ENCODE measurements at regions not wholly inside any gene's neighbourhood (a gene's known extent, or its start where the extent isn't known, plus 50 kb on each side); places are given as distances from the start of the nearest gene placed in this dataset.

GRCh38 chr15:35834216-35834830 lies 288.4 kb upstream of the DPH6 start:
- H4K8ac ChIP-seq (replicated peaks; ENCODE audit: insufficient read length, low read depth, low read length), result no peak overlapping the region
- Mint-ChIP-seq H3K27me3 (ENCODE audit: low read depth) (peaks cover 2% of the 10 kb centered on the region; the same call in 1 of the 2 replicates), H3K4me3 (no peak overlapping the region), H3K4me1 (peaks cover 8 to 11% of the 10 kb centered on the region in 2 experiments), H3K36me3 (ENCODE audit: insufficient read depth in 1 of 3, low read depth in 3 of 3) (peaks cover 0 to 2% (median 0%) of the 10 kb centered on the region in 3 experiments; a peak in 2 of 7 replicates), H3K27ac (no peak overlapping the region; a peak in 1 of 7 replicates), H3K9me3 (no peaks in the 10 kb centered on the region)
- no peak overlapping the region for H4K91ac ChIP-seq (ENCODE audit: insufficient read length, low read depth, low read length)
- H3K18ac ChIP-seq (ENCODE audit: insufficient read length, low read depth, low read length), result no peak overlapping the region
- H2AK5ac ChIP-seq (ENCODE audit: insufficient read length, low read length), result no peak overlapping the region
- H2BK15ac ChIP-seq (ENCODE audit: low read depth, low read length), result no peak overlapping the region
- no peaks in the 10 kb centered on the region for H3K79me2 ChIP-seq (ENCODE audit: insufficient read depth, low read length)
- H3K9ac ChIP-seq (ENCODE audit: extremely low read depth, insufficient read length, low read length), result no peak overlapping the region
- H2BK120ac ChIP-seq (ENCODE audit: low read depth, low read length, poor library complexity, severe bottlenecking), result no peak overlapping the region
- H3K79me1 ChIP-seq (ENCODE audit: insufficient read depth, low read depth, low read length, poor library complexity, severe bottlenecking), result no peaks in the 10 kb centered on the region
- no peak for DNase-seq
- no peak overlapping the region for H3K14ac ChIP-seq (ENCODE audit: insufficient read depth, low read length)
- no peak overlapping the region for H4K5ac ChIP-seq (ENCODE audit: insufficient read length, low read depth, low read length)
- no peak overlapping the region for H3K56ac ChIP-seq (ENCODE audit: insufficient read length, low read depth, low read length)
- H2BK5ac ChIP-seq (ENCODE audit: insufficient read length, low read length), result no peak overlapping the region
- H2BK20ac ChIP-seq (ENCODE audit: low read depth, low read length, poor library complexity, severe bottlenecking), result no peak overlapping the region
- no peak for TF ChIP-seq CTCF (conservative IDR thresholded peaks at IDR 0.05)
- no peaks in the 10 kb centered on the region for H3K23me2 ChIP-seq (ENCODE audit: insufficient read length, low read depth, low read length, poor library complexity, severe bottlenecking)
- H3K23ac ChIP-seq (ENCODE audit: insufficient read length, low read depth, low read length), result no peak overlapping the region
- H3T11ph ChIP-seq (ENCODE audit: low read length), result no peak overlapping the region
- H3K4me2 ChIP-seq (ENCODE audit: insufficient read depth, insufficient read length, low read length), result no peak overlapping the region
- no peaks in the 10 kb centered on the region for H3K9me3 ChIP-seq (ENCODE audit: control insufficient read depth, low read depth, low read length)
- H3K27ac ChIP-seq (ENCODE audit: insufficient read length, low read depth, low read length), result no peak overlapping the region
- no peaks in the 10 kb centered on the region for H4K20me1 ChIP-seq (ENCODE audit: control insufficient read depth, insufficient read depth, insufficient read length)
- 0 out of 2 replicates have a peak, but pooled peaks cover 3% of the 10 kb centered on the region for H3K4me1 ChIP-seq (ENCODE audit: insufficient read depth, low read length)
- WGBS (ENCODE audit: extremely low coverage, insufficient read length, low lambda C conversion rate), result no CpG with 5 or more reads among the region's 4 CpGs
- no peaks in the 10 kb centered on the region for H3K27me3 ChIP-seq (ENCODE audit: insufficient read depth, low read length)
- H3K4ac ChIP-seq (ENCODE audit: low read depth, low read length), result no peak overlapping the region
- no peak overlapping the region for H2BK12ac ChIP-seq (ENCODE audit: insufficient read length, low read depth, low read length)
- no peak overlapping the region for H2AFZ ChIP-seq (ENCODE audit: low read length)

Measured in H9 (cell line).